ENCODE measurements at regions not wholly inside any gene's neighbourhood (a gene's known extent, or its start where the extent isn't known, plus 50 kb on each side); places are given as distances from the start of the nearest gene placed in this dataset.
"Not testable (repeated sequence)": the region's sequence is repeated elsewhere in the genome, so short reads cannot be mapped to it uniquely, and the experiment has no call there.

DNA sequence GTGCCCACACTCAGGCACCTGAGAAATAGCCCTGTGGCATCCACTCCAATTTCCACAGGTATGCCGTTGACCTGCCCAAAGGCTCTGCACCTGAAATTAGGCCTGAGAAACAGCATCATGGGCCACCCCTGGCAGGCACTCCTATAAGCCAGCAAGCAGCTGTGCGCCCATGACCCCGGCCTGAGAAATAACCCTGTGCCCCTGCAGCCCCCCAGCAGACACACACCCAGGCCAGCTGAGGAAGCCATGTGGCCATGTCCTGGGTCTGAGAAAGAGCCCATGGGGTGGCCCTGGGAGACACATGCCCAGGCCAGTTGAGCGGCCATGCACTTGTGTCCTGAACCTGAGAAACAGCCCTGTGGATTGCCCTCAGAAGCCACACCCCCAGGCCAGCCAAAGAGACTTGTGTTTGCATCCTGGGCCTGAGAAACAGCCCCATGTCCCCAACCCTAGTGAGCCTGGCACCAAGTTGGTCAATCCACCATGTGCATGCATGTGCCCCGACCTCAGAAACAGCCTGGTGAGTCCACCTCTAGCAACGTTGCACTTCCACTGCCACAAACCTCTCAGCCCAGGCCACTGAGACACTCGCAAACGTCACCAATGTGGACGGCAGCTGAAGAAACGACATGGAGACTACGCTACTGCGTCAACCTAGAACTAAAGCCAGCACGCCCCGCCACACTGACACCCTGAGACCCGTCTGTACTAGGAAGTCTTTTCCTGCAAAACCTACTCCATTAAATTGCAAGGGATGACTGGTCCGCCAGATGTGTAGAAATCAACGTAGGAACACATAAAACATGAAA is 411.9 kb downstream of the TMEM121 start:
- no peak for DNase-seq (ENCODE audit: low read depth, low spot score)
- Histone ChIP-seq H3K9ac (ENCODE audit: insufficient read length, low read depth) (no peak overlapping the region), H3K9me3 (ENCODE audit: insufficient read depth, low read length) (peaks cover 11% of the 10 kb centered on the region; the same call in 1 of the 2 replicates), H3K27me3 (ENCODE audit: insufficient read depth, insufficient read length) (no peaks in the 10 kb centered on the region), H3K36me3 (ENCODE audit: insufficient read depth, insufficient read length, low read length) (no peaks in the 10 kb centered on the region), H3K4me1 (ENCODE audit: insufficient read depth, insufficient read length) (no peaks in the 10 kb centered on the region), H3K4me3 (ENCODE audit: insufficient read length, low read depth) (no peak overlapping the region)
- TF ChIP-seq YY1 (IDR thresholded peaks at IDR 0.05; ENCODE audit: insufficient read depth, insufficient read length) (no peak), SUZ12 (IDR thresholded peaks at IDR 0.05; ENCODE audit: extremely low read depth, insufficient read depth, insufficient read length) (no peak), ZNF274 (IDR thresholded peaks at IDR 0.05; ENCODE audit: low read depth, low read length) (no peak)

DNA sequence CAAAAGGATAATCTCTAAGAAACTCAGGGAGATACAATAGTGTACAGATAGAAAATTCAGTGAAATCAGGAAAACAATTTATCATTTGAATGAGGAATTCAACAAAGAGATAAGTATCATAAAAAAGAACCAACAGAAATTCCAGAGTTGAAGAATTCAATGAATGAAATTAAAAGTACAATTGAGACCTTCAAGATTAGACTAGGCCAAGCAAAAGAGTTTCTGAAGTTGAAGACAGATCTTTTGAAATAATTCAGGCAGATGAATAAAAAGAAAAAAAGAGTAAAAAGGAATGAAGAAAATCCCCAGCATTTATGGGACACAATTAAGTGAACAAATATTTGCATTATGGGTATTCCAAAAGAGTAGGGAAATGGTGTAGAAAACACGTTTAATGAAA is 412.6 kb downstream of the TMEM121 start:
- no peaks in the 10 kb centered on the region for H3K36me3 ChIP-seq (ENCODE audit: insufficient read depth, insufficient read length, low read length)
- TF ChIP-seq YY1 (IDR thresholded peaks at IDR 0.05; ENCODE audit: insufficient read depth, insufficient read length): no peak
- no peak for TF ChIP-seq SUZ12 (IDR thresholded peaks at IDR 0.05; ENCODE audit: extremely low read depth, insufficient read depth, insufficient read length)
- no peak for TF ChIP-seq ZNF274 (IDR thresholded peaks at IDR 0.05; ENCODE audit: low read depth, low read length)

DNA sequence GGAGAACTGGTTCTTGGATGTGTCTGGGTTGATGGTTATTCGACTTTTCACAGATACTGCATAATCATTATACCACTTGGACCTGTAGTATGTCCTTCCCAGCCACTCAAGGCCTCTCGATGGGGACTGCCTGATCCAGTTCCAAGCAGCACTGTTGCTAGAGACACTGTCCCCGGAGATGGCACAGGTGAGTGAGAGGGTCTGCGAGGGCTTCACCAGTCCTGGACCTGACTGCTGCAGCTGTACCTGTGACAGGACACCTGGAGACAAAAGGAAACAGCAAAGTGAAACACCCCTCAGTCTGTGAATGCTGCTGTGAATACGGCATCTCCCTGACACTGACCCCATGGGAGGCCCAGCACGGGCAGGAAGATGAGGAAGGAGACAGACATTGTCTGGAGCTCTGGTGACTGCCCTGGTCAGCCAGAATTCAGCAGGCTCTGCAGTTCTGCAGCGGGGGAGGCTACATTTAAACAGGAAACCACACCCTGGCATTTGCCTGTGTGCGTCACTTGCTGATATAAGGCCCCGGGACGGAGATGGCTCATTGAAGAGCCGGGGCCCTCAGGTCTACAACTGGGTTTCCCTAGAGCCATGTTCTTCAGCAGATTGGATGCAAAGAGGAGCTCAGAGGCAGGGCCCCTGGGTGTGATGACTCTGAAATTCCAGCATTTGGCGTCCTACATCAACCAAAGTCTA is 413.6 kb downstream of the TMEM121 start:
- H3K9me3 ChIP-seq (ENCODE audit: insufficient read depth, low read length): peaks cover 6% of the 10 kb centered on the region; the same call in 1 of the 2 replicates
- no peaks in the 10 kb centered on the region for H3K36me3 ChIP-seq (ENCODE audit: insufficient read depth, insufficient read length, low read length)
- no peak overlapping the region for H3K9ac ChIP-seq (ENCODE audit: insufficient read length, low read depth)
- no peak overlapping the region for H3K4me3 ChIP-seq (ENCODE audit: insufficient read length, low read depth)
- H3K27me3 ChIP-seq (ENCODE audit: insufficient read depth, insufficient read length): no peaks in the 10 kb centered on the region
- TF ChIP-seq ZNF274 (IDR thresholded peaks at IDR 0.05; ENCODE audit: low read depth, low read length) (no peak), SUZ12 (IDR thresholded peaks at IDR 0.05; ENCODE audit: extremely low read depth, insufficient read depth, insufficient read length) (no peak), YY1 (IDR thresholded peaks at IDR 0.05; ENCODE audit: insufficient read depth, insufficient read length) (no peak)
- no peaks in the 10 kb centered on the region for H3K4me1 ChIP-seq (ENCODE audit: insufficient read depth, insufficient read length)
- DNase-seq (ENCODE audit: low read depth, low spot score): no peak

More for the DNA sequence above, 412.6 kb downstream of the TMEM121 start:
- no peaks in the 10 kb centered on the region for H3K4me1 ChIP-seq (ENCODE audit: insufficient read depth, insufficient read length)
- no peak overlapping the region for H3K4me3 ChIP-seq (ENCODE audit: insufficient read length, low read depth)
- DNase-seq (ENCODE audit: low read depth, low spot score): no peak
- no peaks in the 10 kb centered on the region for H3K27me3 ChIP-seq (ENCODE audit: insufficient read depth, insufficient read length)
- H3K9me3 ChIP-seq (ENCODE audit: insufficient read depth, low read length): peaks cover 11% of the 10 kb centered on the region; the same call in 1 of the 2 replicates
- H3K9ac ChIP-seq (ENCODE audit: insufficient read length, low read depth): no peak overlapping the region

DNA sequence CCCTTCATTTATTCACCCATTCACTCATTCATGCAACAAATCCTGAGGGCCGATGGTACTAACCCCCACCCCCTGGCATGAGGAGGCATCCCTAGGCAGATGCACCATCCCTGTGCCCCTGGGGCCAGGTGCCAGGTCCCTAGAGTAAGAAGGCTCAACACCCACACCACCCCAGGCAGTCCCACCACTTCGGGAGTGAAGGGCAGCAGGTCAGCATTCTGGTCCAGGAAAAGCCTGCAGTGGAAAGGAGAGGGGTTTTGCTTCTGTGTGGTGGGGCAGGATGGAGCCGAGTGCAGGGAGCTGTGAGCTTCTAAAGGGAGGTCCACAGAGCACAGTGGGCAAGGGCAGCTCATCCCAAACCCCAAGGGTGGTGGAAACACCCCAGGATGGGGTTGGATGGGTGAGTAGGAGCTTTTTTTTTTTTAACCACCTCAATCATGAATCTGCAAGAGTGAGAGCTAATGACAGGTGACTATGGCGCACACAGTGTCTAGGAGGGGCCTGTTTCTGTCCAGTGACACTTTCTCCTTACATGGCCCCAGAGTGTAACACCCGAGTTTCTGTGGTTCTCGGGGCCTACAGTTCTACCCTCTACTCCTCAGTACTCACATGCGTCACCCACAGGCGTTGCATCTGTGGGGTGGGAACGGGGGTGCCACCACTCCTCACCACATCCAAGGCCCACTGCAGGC is 414.3 kb downstream of the TMEM121 start:
- Histone ChIP-seq H3K9ac (ENCODE audit: insufficient read length, low read depth) (no peak overlapping the region), H3K27me3 (ENCODE audit: insufficient read depth, insufficient read length) (peaks cover 1% of the 10 kb centered on the region), H3K9me3 (ENCODE audit: insufficient read depth, low read length) (no peaks in the 10 kb centered on the region), H3K4me1 (ENCODE audit: insufficient read depth, insufficient read length) (no peaks in the 10 kb centered on the region), H3K36me3 (ENCODE audit: insufficient read depth, insufficient read length, low read length) (no peaks in the 10 kb centered on the region), H3K4me3 (ENCODE audit: insufficient read length, low read depth) (no peak overlapping the region)
- TF ChIP-seq YY1 (IDR thresholded peaks at IDR 0.05; ENCODE audit: insufficient read depth, insufficient read length) (no peak), SUZ12 (IDR thresholded peaks at IDR 0.05; ENCODE audit: extremely low read depth, insufficient read depth, insufficient read length) (no peak), ZNF274 (IDR thresholded peaks at IDR 0.05; ENCODE audit: low read depth, low read length) (no peak)
- no peak for DNase-seq (ENCODE audit: low read depth, low spot score)

DNA sequence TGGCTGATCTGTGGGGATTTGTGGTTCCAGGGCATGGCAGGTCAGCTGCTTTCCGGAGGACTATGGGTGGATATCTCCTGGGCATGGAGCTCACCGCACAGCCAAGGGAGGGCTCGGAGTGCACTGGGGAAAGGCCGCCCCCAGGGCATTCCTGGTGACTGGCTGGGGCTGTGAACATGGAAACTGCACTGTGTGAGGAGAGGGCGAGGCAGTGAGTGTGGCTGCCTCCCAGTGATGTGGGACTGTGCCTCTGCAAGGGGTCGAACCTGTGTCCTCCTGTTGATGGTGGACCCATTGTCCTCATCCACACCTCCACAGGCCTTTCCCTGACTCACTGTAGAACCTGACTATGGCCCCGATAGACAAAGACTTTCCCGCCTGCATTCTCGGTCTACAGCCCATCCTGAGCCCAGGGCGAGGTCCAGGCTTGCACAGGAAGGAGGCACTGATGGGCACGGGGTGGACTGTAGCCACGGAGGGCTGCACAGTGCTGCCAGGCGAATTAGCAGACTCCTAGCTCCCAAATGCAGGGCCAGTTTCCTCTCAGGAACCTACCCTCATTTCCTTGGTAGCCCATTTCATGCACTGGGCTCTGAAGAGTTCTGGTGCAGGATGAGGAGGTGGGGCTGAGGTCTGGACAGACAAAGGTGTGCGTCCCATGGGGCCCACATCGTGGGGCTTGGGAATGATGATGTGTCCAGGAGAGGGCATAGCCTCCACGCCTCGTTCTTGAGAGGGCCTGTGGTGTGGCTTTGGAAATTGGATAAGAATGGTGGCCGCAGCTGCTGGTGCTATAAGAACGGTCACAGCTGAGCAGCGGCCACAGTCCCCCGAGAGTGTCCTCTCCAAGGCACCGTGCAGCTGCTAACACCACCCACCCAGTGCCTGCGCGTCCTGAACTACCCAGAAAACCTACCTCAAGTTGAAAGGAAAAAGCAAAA is 415.1 kb downstream of the TMEM121 start:
- Histone ChIP-seq H3K36me3 (ENCODE audit: insufficient read depth, insufficient read length, low read length) (no peaks in the 10 kb centered on the region), H3K9me3 (ENCODE audit: insufficient read depth, low read length) (no peaks in the 10 kb centered on the region)

DNA sequence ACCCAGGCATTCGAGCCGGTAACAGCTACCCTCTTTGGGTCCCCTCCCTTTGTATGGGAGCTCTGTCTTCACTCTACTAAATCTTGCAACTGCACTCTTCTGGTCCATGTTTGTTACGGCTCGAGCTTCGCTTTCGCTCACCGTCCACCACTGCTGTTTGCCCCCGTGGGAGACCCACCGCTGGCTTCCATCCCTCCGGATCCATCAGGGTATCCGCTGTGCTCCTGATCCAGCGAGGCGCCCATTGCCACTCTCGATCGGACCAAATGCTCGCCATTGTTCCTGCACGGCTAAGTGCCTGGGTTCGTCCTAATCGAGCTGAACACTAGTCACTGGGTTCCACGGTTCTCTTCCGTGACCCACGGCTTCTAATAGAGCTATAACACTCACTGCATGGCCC is 416.3 kb downstream of the TMEM121 start:
- H3K4me1 ChIP-seq (ENCODE audit: insufficient read depth, insufficient read length); H3K4me3 ChIP-seq (ENCODE audit: insufficient read length, low read depth); H3K9ac ChIP-seq (ENCODE audit: insufficient read length, low read depth); H3K9me3 ChIP-seq (ENCODE audit: insufficient read depth, low read length); H3K36me3 ChIP-seq (ENCODE audit: insufficient read depth, insufficient read length, low read length); H3K27me3 ChIP-seq (ENCODE audit: insufficient read depth, insufficient read length); DNase-seq (ENCODE audit: low read depth, low spot score): not testable (repeated sequence)

More for the DNA sequence above, 415.1 kb downstream of the TMEM121 start:
- no peak for TF ChIP-seq ZNF274 (IDR thresholded peaks at IDR 0.05; ENCODE audit: low read depth, low read length)
- TF ChIP-seq YY1 (IDR thresholded peaks at IDR 0.05; ENCODE audit: insufficient read depth, insufficient read length): no peak
- no peak for TF ChIP-seq SUZ12 (IDR thresholded peaks at IDR 0.05; ENCODE audit: extremely low read depth, insufficient read depth, insufficient read length)
- Histone ChIP-seq H3K4me3 (ENCODE audit: insufficient read length, low read depth) (no peak overlapping the region), H3K9ac (ENCODE audit: insufficient read length, low read depth) (no peak overlapping the region), H3K27me3 (ENCODE audit: insufficient read depth, insufficient read length) (peaks cover 6% of the 10 kb centered on the region), H3K4me1 (ENCODE audit: insufficient read depth, insufficient read length) (no peaks in the 10 kb centered on the region)
- no peak for DNase-seq (ENCODE audit: low read depth, low spot score)

All from NT2/D1 (cell line).